H9 (cell line): ENCODE measurements at regions not wholly inside any gene's neighbourhood (a gene's known extent, or its start where the extent isn't known, plus 50 kb on each side); places are given as distances from the start of the nearest gene placed in this dataset.

Experiments
- DNase-seq: peaks from one replicate; pipeline ENCODE4 v3.0.0-alpha.2; 2017
- H2AFZ ChIP-seq: one replicate; pipeline ENCODE4 v1.6.1; 2013; ENCODE audit warnings: mild to moderate bottlenecking, low read length, control low read depth, moderate library complexity
- H2AK5ac ChIP-seq: 2 replicates; pipeline ENCODE4 v1.6.1; 2013; ENCODE audit warnings: low read length, control low read depth, mixed read lengths; ENCODE audit not compliant: insufficient read length
- H2BK120ac ChIP-seq: one replicate; pipeline ENCODE4 v1.6.1; 2013; ENCODE audit warnings: low read depth, mild to moderate bottlenecking, low read length, control low read depth, inconsistent platforms; ENCODE audit not compliant: poor library complexity, severe bottlenecking
- H2BK12ac ChIP-seq: 2 replicates; pipeline ENCODE4 v1.6.1; 2013; ENCODE audit warnings: low read length, control low read depth, mixed read lengths, low read depth; ENCODE audit not compliant: insufficient read length
- H2BK15ac ChIP-seq: 2 replicates; pipeline ENCODE4 v1.6.1; 2013; ENCODE audit warnings: low read depth, low read length, control low read depth
- H2BK20ac ChIP-seq: one replicate; pipeline ENCODE4 v1.6.1; 2013; ENCODE audit warnings: low read depth, mild to moderate bottlenecking, low read length, control low read depth, inconsistent platforms; ENCODE audit not compliant: poor library complexity, severe bottlenecking
- H2BK5ac ChIP-seq: 2 replicates; pipeline ENCODE4 v1.6.1; 2013; ENCODE audit warnings: low read length, control low read depth, mixed read lengths; ENCODE audit not compliant: insufficient read length
- H3K14ac ChIP-seq: 2 replicates; pipeline ENCODE4 v1.6.1; 2013; ENCODE audit warnings: low read length, control low read depth; ENCODE audit not compliant: insufficient read depth
- H3K18ac ChIP-seq: 2 replicates; pipeline ENCODE4 v1.6.1; 2013; ENCODE audit warnings: low read depth, mild to moderate bottlenecking, mixed read lengths, low read length, control low read depth; ENCODE audit not compliant: insufficient read length
- H3K23ac ChIP-seq: 2 replicates; pipeline ENCODE4 v1.6.1; 2013; ENCODE audit warnings: low read length, control low read depth, mixed read lengths, low read depth; ENCODE audit not compliant: insufficient read length
- H3K23me2 ChIP-seq: 2 replicates; pipeline ENCODE4 v1.6.1; 2013; ENCODE audit warnings: low read depth, mild to moderate bottlenecking, mixed read lengths, low read length, control low read depth; ENCODE audit not compliant: insufficient read length, poor library complexity, severe bottlenecking
- H3K27ac ChIP-seq: 2 replicates; pipeline ENCODE4 v1.5.1; 2013; ENCODE audit warnings: low read length, control low read depth, mixed read lengths, low read depth; ENCODE audit not compliant: insufficient read length
- H3K27me3 ChIP-seq: 2 replicates; pipeline ENCODE4 v1.6.1; 2013; ENCODE audit warnings: low read length, control low read depth, inconsistent platforms; ENCODE audit not compliant: insufficient read depth
- H3K4ac ChIP-seq: 2 replicates; pipeline ENCODE4 v1.6.1; 2013; ENCODE audit warnings: low read depth, mild to moderate bottlenecking, control low read depth, inconsistent platforms, low read length, moderate library complexity
- H3K4me1 ChIP-seq: 2 replicates; pipeline ENCODE4 v1.6.1; 2013; ENCODE audit warnings: low read length, control low read depth, inconsistent platforms; ENCODE audit not compliant: insufficient read depth
- H3K4me2 ChIP-seq: 2 replicates; pipeline ENCODE4 v1.6.1; 2013; ENCODE audit warnings: low read length, control low read depth, mixed read lengths; ENCODE audit not compliant: insufficient read length, insufficient read depth
- H3K56ac ChIP-seq: 2 replicates; pipeline ENCODE4 v1.6.1; 2013; ENCODE audit warnings: low read depth, mild to moderate bottlenecking, mixed read lengths, low read length, control low read depth; ENCODE audit not compliant: insufficient read length
- H3K79me1 ChIP-seq: 2 replicates; pipeline ENCODE4 v1.6.1; 2013; ENCODE audit warnings: low read depth, mild to moderate bottlenecking, moderate library complexity, low read length, control low read depth, inconsistent platforms; ENCODE audit not compliant: insufficient read depth, poor library complexity, severe bottlenecking
- H3K79me2 ChIP-seq: 2 replicates; pipeline ENCODE4 v1.6.1; 2013; ENCODE audit warnings: low read length, control low read depth, inconsistent platforms; ENCODE audit not compliant: insufficient read depth
- H3K9ac ChIP-seq: 2 replicates; pipeline ENCODE4 v1.6.1; 2013; ENCODE audit warnings: low read length, control low read depth, mixed read lengths; ENCODE audit not compliant: insufficient read length; ENCODE audit errors: extremely low read depth
- H3K9me3 ChIP-seq: one replicate; pipeline ENCODE4 v1.6.1; 2013; ENCODE audit warnings: low read depth, low read length, inconsistent platforms; ENCODE audit not compliant: control insufficient read depth
- H3T11ph ChIP-seq: one replicate; pipeline ENCODE4 v1.6.1; 2013; ENCODE audit warnings: mild to moderate bottlenecking, low read length, control low read depth, inconsistent platforms
- H4K20me1 ChIP-seq: one replicate; pipeline ENCODE4 v1.6.1; 2013; ENCODE audit not compliant: control insufficient read depth, insufficient read length, insufficient read depth
- H4K5ac ChIP-seq: 2 replicates; pipeline ENCODE4 v1.6.1; 2013; ENCODE audit warnings: low read depth, mild to moderate bottlenecking, mixed read lengths, low read length, control low read depth; ENCODE audit not compliant: insufficient read length
- H4K8ac ChIP-seq: replicated peaks from 2 replicates; pipeline ENCODE4 v1.6.1; 2013; ENCODE audit warnings: low read length, control low read depth, mixed read lengths, low read depth; ENCODE audit not compliant: insufficient read length
- H4K91ac ChIP-seq: 2 replicates; pipeline ENCODE4 v1.6.1; 2013; ENCODE audit warnings: low read depth, mild to moderate bottlenecking, moderate library complexity, mixed read lengths, low read length, control low read depth; ENCODE audit not compliant: insufficient read length
- H3K27ac Mint-ChIP-seq, 3 experiments: 2 replicates in 2 of 3; 3 replicates in 1 of 3; pipeline ENCODE4 v1.8.0; 2020 to 2021; ENCODE audit warnings: mixed read lengths in 3 of 3, mild to moderate bottlenecking in 1 of 3, moderate library complexity in 1 of 3
- H3K27me3 Mint-ChIP-seq: 2 replicates; pipeline ENCODE4 v1.8.0; 2021; ENCODE audit warnings: low read depth, mild to moderate bottlenecking, moderate library complexity, mixed read lengths
- H3K36me3 Mint-ChIP-seq, 3 experiments: 2 replicates in 2 of 3; 3 replicates in 1 of 3; pipeline ENCODE4 v1.8.0; 2020 to 2021; ENCODE audit warnings: low read depth in 3 of 3, mixed read lengths in 3 of 3; ENCODE audit not compliant: insufficient read depth in 1 of 3
- H3K4me1 Mint-ChIP-seq, 2 experiments: 2 replicates each; pipeline ENCODE4 v1.8.0; 2020; ENCODE audit warnings: mixed read lengths in 2 of 2
- H3K4me3 Mint-ChIP-seq, 2 experiments: 2 replicates in 1 of 2; 3 replicates in 1 of 2; pipeline ENCODE4 v1.8.0; 2020 to 2021; ENCODE audit warnings: mild to moderate bottlenecking in 2 of 2, mixed read lengths in 2 of 2, moderate library complexity in 1 of 2
- H3K9me3 Mint-ChIP-seq, 2 experiments: 2 replicates in 1 of 2; 3 replicates in 1 of 2; pipeline ENCODE4 v1.8.0; 2020; ENCODE audit warnings: mild to moderate bottlenecking in 2 of 2, mixed read lengths in 2 of 2, moderate library complexity in 1 of 2
- WGBS: extraction: QIAGEN DNeasy Blood & Tissue Kit; methylation state at CpG from one replicate; pipeline ENCODE4 v1.1.7; 2013; ENCODE audit warnings: missing lambda C conversion rate, low lambda C conversion rate, mixed read lengths; ENCODE audit not compliant: insufficient read length; ENCODE audit errors: extremely low coverage; 5-methylcytosine and 5-hydroxymethylcytosine counted together
- TF ChIP-seq, protein P1 (sequence below): fragments of 200-600 bp; sonication (generic); conservative IDR thresholded peaks from 3 replicates; pipeline ENCODE4 v1.8.0; 2021; ENCODE audit warnings: antibody characterized with exemption, mild to moderate bottlenecking

DNA sequence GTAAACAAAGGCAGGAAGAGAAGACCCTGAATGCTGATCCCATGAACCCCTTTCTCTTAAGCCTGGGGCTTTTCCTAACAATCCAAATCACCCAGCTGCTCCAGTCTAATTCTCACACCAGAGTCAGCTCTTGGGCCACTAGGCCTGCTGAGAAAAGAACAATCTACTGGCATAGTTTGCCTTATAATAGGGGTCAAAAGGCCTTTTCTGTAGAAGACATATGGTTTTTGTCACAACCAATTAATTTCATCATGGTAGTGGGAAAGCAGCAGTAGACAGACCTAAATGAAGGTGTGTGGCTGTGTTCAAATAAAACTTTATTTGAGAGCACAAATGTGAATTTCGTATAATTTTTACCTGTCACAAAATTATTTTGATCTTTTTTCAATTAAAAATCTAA lies 994.7 kb upstream of the EPHA7 start:
- Histone ChIP-seq H3K79me2 (no peaks in the 10 kb centered on the region), H2AFZ (no peak overlapping the region)

More for the DNA sequence above, 994.7 kb upstream of the EPHA7 start:
- no peaks in the 10 kb centered on the region for H3K27me3 ChIP-seq
- H4K91ac ChIP-seq: no peak overlapping the region
- H4K5ac ChIP-seq: no peak overlapping the region
- H4K8ac ChIP-seq: no peak overlapping the region
- H3K27me3 Mint-ChIP-seq: no peaks in the 10 kb centered on the region
- H3K36me3 Mint-ChIP-seq: no peaks in the 10 kb centered on the region
- H3K4ac ChIP-seq: no peak overlapping the region
- H3K27ac Mint-ChIP-seq: peak overlapping the region in 1 of 3 experiments; percentile 27; a peak in 1 of 7 replicates
- H3K4me2 ChIP-seq: no peak overlapping the region
- H3K9me3 Mint-ChIP-seq: no peaks in the 10 kb centered on the region
- H2BK12ac ChIP-seq: no peak overlapping the region
- no peak overlapping the region for H2BK5ac ChIP-seq
- no peak overlapping the region for H2BK20ac ChIP-seq
- no peak overlapping the region for H2BK120ac ChIP-seq
- H2BK15ac ChIP-seq: no peak overlapping the region
- no peak overlapping the region for H3K18ac ChIP-seq
- H3K23ac ChIP-seq: no peak overlapping the region
- no peak for DNase-seq
- H3K27ac ChIP-seq: no peak overlapping the region
- H2AK5ac ChIP-seq: no peak overlapping the region
- no peak overlapping the region for H3K14ac ChIP-seq
- H3T11ph ChIP-seq: no peak overlapping the region
- H3K56ac ChIP-seq: no peak overlapping the region
- no peaks in the 10 kb centered on the region for H3K79me1 ChIP-seq
- H3K9ac ChIP-seq: no peak overlapping the region
- TF ChIP-seq, protein P1, sequence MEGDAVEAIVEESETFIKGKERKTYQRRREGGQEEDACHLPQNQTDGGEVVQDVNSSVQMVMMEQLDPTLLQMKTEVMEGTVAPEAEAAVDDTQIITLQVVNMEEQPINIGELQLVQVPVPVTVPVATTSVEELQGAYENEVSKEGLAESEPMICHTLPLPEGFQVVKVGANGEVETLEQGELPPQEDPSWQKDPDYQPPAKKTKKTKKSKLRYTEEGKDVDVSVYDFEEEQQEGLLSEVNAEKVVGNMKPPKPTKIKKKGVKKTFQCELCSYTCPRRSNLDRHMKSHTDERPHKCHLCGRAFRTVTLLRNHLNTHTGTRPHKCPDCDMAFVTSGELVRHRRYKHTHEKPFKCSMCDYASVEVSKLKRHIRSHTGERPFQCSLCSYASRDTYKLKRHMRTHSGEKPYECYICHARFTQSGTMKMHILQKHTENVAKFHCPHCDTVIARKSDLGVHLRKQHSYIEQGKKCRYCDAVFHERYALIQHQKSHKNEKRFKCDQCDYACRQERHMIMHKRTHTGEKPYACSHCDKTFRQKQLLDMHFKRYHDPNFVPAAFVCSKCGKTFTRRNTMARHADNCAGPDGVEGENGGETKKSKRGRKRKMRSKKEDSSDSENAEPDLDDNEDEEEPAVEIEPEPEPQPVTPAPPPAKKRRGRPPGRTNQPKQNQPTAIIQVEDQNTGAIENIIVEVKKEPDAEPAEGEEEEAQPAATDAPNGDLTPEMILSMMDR: no peak
- 0 out of 4 replicates have a peak, but pooled peaks cover 0 to 3% of the 10 kb centered on the region in 2 experiments for H3K4me1 Mint-ChIP-seq
- no peak overlapping the region for H3K4me3 Mint-ChIP-seq
- no peaks in the 10 kb centered on the region for H3K4me1 ChIP-seq
- H3K23me2 ChIP-seq: no peaks in the 10 kb centered on the region
- no CpG with 5 or more reads among the region's 1 CpG for WGBS
- no peaks in the 10 kb centered on the region for H3K9me3 ChIP-seq
- H4K20me1 ChIP-seq: no peaks in the 10 kb centered on the region
